ENCODE measurements at regions not wholly inside any gene's neighbourhood (a gene's known extent, or its start where the extent isn't known, plus 50 kb on each side); places are given as distances from the start of the nearest gene placed in this dataset.
"Not testable (repeated sequence)": the region's sequence is repeated elsewhere in the genome, so short reads cannot be mapped to it uniquely, and the experiment has no call there.

GRCh38 chr15:38024293-38025091, 90.1 kb downstream of the TMCO5A start:
- Mint-ChIP-seq H3K4me3 (no peak overlapping the region), H3K9me3 (ENCODE audit: insufficient read depth) (no peaks in the 10 kb centered on the region), H3K4me1 (no peaks in the 10 kb centered on the region), H3K27ac (no peak overlapping the region), H3K27me3 (no peaks in the 10 kb centered on the region)
- Histone ChIP-seq H4K20me1 (ENCODE audit: control insufficient read depth, insufficient read depth, low read length, poor library complexity, severe bottlenecking) (no peaks in the 10 kb centered on the region), H3K27ac (ENCODE audit: low read length in 2 of 2) (no peak overlapping the region), H3K9ac (ENCODE audit: low read length) (no peak overlapping the region), H3K4me2 (replicated peaks; ENCODE audit: low read depth, low read length, poor library complexity, severe bottlenecking) (no peak overlapping the region), H3K36me3 (replicated peaks in 1 of 2; ENCODE audit: control extremely low read depth in 1 of 2, control insufficient read depth in 1 of 2, extremely low read depth in 1 of 2, insufficient read depth in 2 of 2, low read length in 1 of 2) (no peaks in the 10 kb centered on the region), H3K79me2 (ENCODE audit: control insufficient read depth, insufficient read depth, low read length) (no peaks in the 10 kb centered on the region), H3K9me3 (ENCODE audit: control extremely low read depth in 1 of 3, control insufficient read depth in 2 of 3, insufficient read depth in 1 of 3, low read length in 2 of 3) (no peaks in the 10 kb centered on the region), H2AFZ (ENCODE audit: insufficient read depth, low read depth, low read length, poor library complexity, severe bottlenecking) (no peak overlapping the region), H3K4me3 (ENCODE audit: control extremely low read depth in 1 of 5, extremely low read depth in 1 of 5, insufficient read depth in 1 of 5, low read depth in 2 of 5, low read length in 4 of 5) (no peak overlapping the region), H3K27me3 (replicated peaks in 1 of 4; ENCODE audit: control extremely low read depth in 1 of 4, control insufficient read depth in 3 of 4, insufficient read depth in 4 of 4, low read length in 3 of 4) (no peaks in the 10 kb centered on the region), H3K4me1 (ENCODE audit: control insufficient read depth in 2 of 2, insufficient read depth in 2 of 2, low read length in 2 of 2) (no peaks in the 10 kb centered on the region)
- no peak for TF ChIP-seq EZH2 (IDR thresholded peaks at IDR 0.05; ENCODE audit: borderline replicate concordance, insufficient read depth, low read depth, low read length, poor library complexity, severe bottlenecking)
- TF ChIP-seq, protein P1, sequence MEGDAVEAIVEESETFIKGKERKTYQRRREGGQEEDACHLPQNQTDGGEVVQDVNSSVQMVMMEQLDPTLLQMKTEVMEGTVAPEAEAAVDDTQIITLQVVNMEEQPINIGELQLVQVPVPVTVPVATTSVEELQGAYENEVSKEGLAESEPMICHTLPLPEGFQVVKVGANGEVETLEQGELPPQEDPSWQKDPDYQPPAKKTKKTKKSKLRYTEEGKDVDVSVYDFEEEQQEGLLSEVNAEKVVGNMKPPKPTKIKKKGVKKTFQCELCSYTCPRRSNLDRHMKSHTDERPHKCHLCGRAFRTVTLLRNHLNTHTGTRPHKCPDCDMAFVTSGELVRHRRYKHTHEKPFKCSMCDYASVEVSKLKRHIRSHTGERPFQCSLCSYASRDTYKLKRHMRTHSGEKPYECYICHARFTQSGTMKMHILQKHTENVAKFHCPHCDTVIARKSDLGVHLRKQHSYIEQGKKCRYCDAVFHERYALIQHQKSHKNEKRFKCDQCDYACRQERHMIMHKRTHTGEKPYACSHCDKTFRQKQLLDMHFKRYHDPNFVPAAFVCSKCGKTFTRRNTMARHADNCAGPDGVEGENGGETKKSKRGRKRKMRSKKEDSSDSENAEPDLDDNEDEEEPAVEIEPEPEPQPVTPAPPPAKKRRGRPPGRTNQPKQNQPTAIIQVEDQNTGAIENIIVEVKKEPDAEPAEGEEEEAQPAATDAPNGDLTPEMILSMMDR (IDR thresholded peaks at IDR 0.05), result no peak
- DNase-seq, result no peak
- ATAC-seq (ENCODE audit: low read depth), result no peak
- 100% methylated on average over 1 of the region's 2 CpGs for WGBS (ENCODE audit: insufficient coverage)
- POLR2A ChIA-PET, result no interaction called here
- CTCF ChIA-PET, result no interaction called here
- intact Hi-C loops (cut with micrococcal nuclease), result no loop called here

- H3K4me1 Mint-ChIP-seq; H3K4me1 ChIP-seq (ENCODE audit: control insufficient read depth in 2 of 2, insufficient read depth in 2 of 2, low read length in 2 of 2); intact Hi-C loops (cut with micrococcal nuclease); H4K20me1 ChIP-seq (ENCODE audit: control insufficient read depth, insufficient read depth, low read length, poor library complexity, severe bottlenecking); H3K27me3 Mint-ChIP-seq; H2AFZ ChIP-seq (ENCODE audit: insufficient read depth, low read depth, low read length, poor library complexity, severe bottlenecking); H3K79me2 ChIP-seq (ENCODE audit: control insufficient read depth, insufficient read depth, low read length); H3K27ac Mint-ChIP-seq; CTCF ChIA-PET; DNase-seq; H3K9me3 Mint-ChIP-seq (ENCODE audit: insufficient read depth); H3K27ac ChIP-seq (ENCODE audit: low read length in 2 of 2); ATAC-seq (ENCODE audit: low read depth); POLR2A ChIA-PET; H3K9me3 ChIP-seq (ENCODE audit: control extremely low read depth in 1 of 3, control insufficient read depth in 2 of 3, insufficient read depth in 1 of 3, low read length in 2 of 3); H3K4me3 Mint-ChIP-seq; H3K4me3 ChIP-seq (ENCODE audit: control extremely low read depth in 1 of 5, extremely low read depth in 1 of 5, insufficient read depth in 1 of 5, low read depth in 2 of 5, low read length in 4 of 5); H3K27me3 ChIP-seq (replicated peaks in 1 of 4; ENCODE audit: control extremely low read depth in 1 of 4, control insufficient read depth in 3 of 4, insufficient read depth in 4 of 4, low read length in 3 of 4); H3K36me3 ChIP-seq (replicated peaks in 1 of 2; ENCODE audit: control extremely low read depth in 1 of 2, control insufficient read depth in 1 of 2, extremely low read depth in 1 of 2, insufficient read depth in 2 of 2, low read length in 1 of 2); H3K4me2 ChIP-seq (replicated peaks; ENCODE audit: low read depth, low read length, poor library complexity, severe bottlenecking); H3K9ac ChIP-seq (ENCODE audit: low read length): not testable (repeated sequence)
- WGBS (ENCODE audit: insufficient coverage), result no CpG with 5 or more reads among the region's 1 CpG
These were observed 91.2 kb downstream of the TMCO5A start for GRCh38 chr15:38025656-38026055.
